Islet of Langerhans (tissue), 1 donor: ENCODE measurements at regions not wholly inside any gene's neighbourhood (a gene's known extent, or its start where the extent isn't known, plus 50 kb on each side); places are given as distances from the start of the nearest gene placed in this dataset.

Experiments used
- FAIRE-seq: peaks from one replicate; lab custom pipeline; 2011; peaks lifted over from hg19 to GRCh38; lab: Jason Lieb, UNC

GRCh38 chr4:111802191-111802590 lies 343.1 kb upstream of the FAM241A start:
- no peak for FAIRE-seq

GRCh38 chr4:111806331-111806730 lies 338.9 kb upstream of the FAM241A start:
- FAIRE-seq = no peak

GRCh38 chr4:111807576-111807975 lies 337.7 kb upstream of the FAM241A start:
- no peak for FAIRE-seq

- no peak for FAIRE-seq
These were observed 337.1 kb upstream of the FAM241A start for GRCh38 chr4:111808174-111808573.

GRCh38 chr4:111811661-111812060 lies 333.6 kb upstream of the FAM241A start:
- FAIRE-seq = no peak

- FAIRE-seq = no peak
These were observed 333.1 kb upstream of the FAM241A start for GRCh38 chr4:111812114-111812513.

- FAIRE-seq = no peak
These were observed 332.5 kb upstream of the FAM241A start for GRCh38 chr4:111812760-111813159.

- no peak for FAIRE-seq
These were observed 331.6 kb upstream of the FAM241A start for GRCh38 chr4:111813555-111814140.

GRCh38 chr4:111814961-111815360 lies 330.3 kb upstream of the FAM241A start:
- FAIRE-seq = no peak

GRCh38 chr4:111821342-111821741 lies 323.9 kb upstream of the FAM241A start:
- FAIRE-seq = no peak

GRCh38 chr4:111836601-111837000 lies 308.7 kb upstream of the FAM241A start:
- no peak for FAIRE-seq

GRCh38 chr4:111837761-111838160 lies 307.5 kb upstream of the FAM241A start:
- FAIRE-seq = no peak

- no peak for FAIRE-seq
These were observed 306.8 kb upstream of the FAM241A start for GRCh38 chr4:111838406-111838930.

GRCh38 chr4:111839141-111839540 lies 306.1 kb upstream of the FAM241A start:
- no peak for FAIRE-seq

GRCh38 chr4:111842336-111842735 lies 302.9 kb upstream of the FAM241A start:
- no peak for FAIRE-seq

- FAIRE-seq = no peak
These were observed 297.8 kb upstream of the FAM241A start for GRCh38 chr4:111847296-111848008.

- no peak for FAIRE-seq
These were observed 295.4 kb upstream of the FAM241A start for GRCh38 chr4:111849746-111850284.

GRCh38 chr4:111854494-111855087 lies 290.7 kb upstream of the FAM241A start:
- FAIRE-seq = peak; percentile 17

GRCh38 chr4:111855308-111855707 lies 289.9 kb upstream of the FAM241A start:
- FAIRE-seq = no peak

GRCh38 chr4:111864066-111864465 lies 281.2 kb upstream of the FAM241A start:
- FAIRE-seq = no peak

- FAIRE-seq = no peak
These were observed 275.9 kb upstream of the FAM241A start for GRCh38 chr4:111869339-111869738.

GRCh38 chr4:111871802-111872201 lies 273.5 kb upstream of the FAM241A start:
- FAIRE-seq = no peak

- FAIRE-seq = no peak
These were observed 271.5 kb upstream of the FAM241A start for GRCh38 chr4:111873801-111874200.
